Loucy (cell line): ENCODE measurements at regions not wholly inside any gene's neighbourhood (a gene's known extent, or its start where the extent isn't known, plus 50 kb on each side); places are given as distances from the start of the nearest gene placed in this dataset.

ENCODE experiments used
- H2AFZ ChIP-seq: fragments of 200-600 bp; sonication (generic); 2 replicates; pipeline ENCODE4 v1.6.0; 2016; ENCODE audit warnings: antibody characterized with exemption, mild to moderate bottlenecking, low read length, moderate library complexity
- H3F3A ChIP-seq: fragments of 200-600 bp; 2 replicates; pipeline ENCODE4 v1.6.0; 2016; ENCODE audit warnings: antibody characterized with exemption, low read depth, mild to moderate bottlenecking
- H3K27me3 ChIP-seq: fragments of 200-600 bp; sonication (generic); 2 replicates; pipeline ENCODE4 v1.6.1; 2014; ENCODE audit warnings: low read length, mild to moderate bottlenecking; ENCODE audit not compliant: insufficient read depth, poor library complexity, severe bottlenecking
- H3K36me3 ChIP-seq: fragments of 200-600 bp; sonication (generic); 2 replicates; pipeline ENCODE4 v1.6.1; 2016; ENCODE audit warnings: low read length; ENCODE audit not compliant: insufficient read depth
- H3K4me1 ChIP-seq: fragments of 200-600 bp; sonication (generic); 2 replicates; pipeline ENCODE4 v1.5.1; 2014; ENCODE audit warnings: low read length, mild to moderate bottlenecking; ENCODE audit not compliant: insufficient read depth, poor library complexity, severe bottlenecking
- H3K4me2 ChIP-seq: fragments of 200-600 bp; sonication (generic); 2 replicates; pipeline ENCODE4 v1.6.0; 2014; ENCODE audit warnings: antibody characterized with exemption, low read length, low read depth, mild to moderate bottlenecking; ENCODE audit not compliant: poor library complexity, severe bottlenecking
- H3K4me3 ChIP-seq: fragments of 200-600 bp; sonication (generic); 2 replicates; pipeline ENCODE4 v1.5.1; 2014; ENCODE audit warnings: low read length, mild to moderate bottlenecking, mixed read lengths; ENCODE audit not compliant: poor library complexity, severe bottlenecking
- H3K79me2 ChIP-seq: fragments of 200-600 bp; sonication (generic); 2 replicates; pipeline ENCODE4 v1.6.1; 2014; ENCODE audit warnings: low read length; ENCODE audit not compliant: insufficient read depth
- H3K9ac ChIP-seq: fragments of 200-600 bp; sonication (generic); 2 replicates; pipeline ENCODE4 v1.6.0; 2014; ENCODE audit warnings: mild to moderate bottlenecking, low read depth, low read length, moderate library complexity; ENCODE audit not compliant: poor library complexity, severe bottlenecking
- H3K9me2 ChIP-seq: fragments of 200-600 bp; sonication (generic); replicated peaks from 2 replicates; pipeline ENCODE4 v1.6.1; 2016; ENCODE audit warnings: low read depth, low read length, mixed read lengths
- H3K9me3 ChIP-seq: fragments of 200-600 bp; sonication (generic); 2 replicates; pipeline ENCODE4 v1.6.1; 2014; ENCODE audit warnings: mild to moderate bottlenecking, antibody characterized with exemption, low read length, low read depth; ENCODE audit not compliant: insufficient read depth
- H4K20me1 ChIP-seq: fragments of 200-600 bp; sonication (generic); 2 replicates; pipeline ENCODE4 v1.6.0; 2014; ENCODE audit warnings: antibody characterized with exemption, low read length, mild to moderate bottlenecking; ENCODE audit not compliant: insufficient read depth, poor library complexity, severe bottlenecking
- EZH2phosphoT487 ChIP-seq: fragments of 200-600 bp; IDR thresholded peaks from 2 replicates; pipeline ENCODE4 v1.6.1; 2018; ENCODE audit warnings: antibody characterized with exemption, mild to moderate bottlenecking, moderate library complexity, borderline replicate concordance
- TF ChIP-seq, protein P1 (sequence below): fragments of 200-600 bp; sonication (generic); conservative IDR thresholded peaks from 2 replicates; pipeline ENCODE4 v1.5.1; 2014; ENCODE audit warnings: mild to moderate bottlenecking, antibody characterized with exemption, low read length

GRCh38 chr9:23380821-23381220 is 445.2 kb downstream of the ELAVL2 start:
- Histone ChIP-seq H3K4me3 (no peak overlapping the region), H3K36me3 (no peaks in the 10 kb centered on the region), H4K20me1 (no peaks in the 10 kb centered on the region), H2AFZ (no peak overlapping the region), H3K4me1 (no peaks in the 10 kb centered on the region), H3K27me3 (no peaks in the 10 kb centered on the region), H3K79me2 (no peaks in the 10 kb centered on the region), H3K9me2 (no peaks in the 10 kb centered on the region), H3F3A (no peaks in the 10 kb centered on the region), H3K9me3 (no peaks in the 10 kb centered on the region), H3K4me2 (no peak overlapping the region), H3K9ac (no peak overlapping the region)
- no peak for TF ChIP-seq EZH2phosphoT487
- TF ChIP-seq, protein P1, sequence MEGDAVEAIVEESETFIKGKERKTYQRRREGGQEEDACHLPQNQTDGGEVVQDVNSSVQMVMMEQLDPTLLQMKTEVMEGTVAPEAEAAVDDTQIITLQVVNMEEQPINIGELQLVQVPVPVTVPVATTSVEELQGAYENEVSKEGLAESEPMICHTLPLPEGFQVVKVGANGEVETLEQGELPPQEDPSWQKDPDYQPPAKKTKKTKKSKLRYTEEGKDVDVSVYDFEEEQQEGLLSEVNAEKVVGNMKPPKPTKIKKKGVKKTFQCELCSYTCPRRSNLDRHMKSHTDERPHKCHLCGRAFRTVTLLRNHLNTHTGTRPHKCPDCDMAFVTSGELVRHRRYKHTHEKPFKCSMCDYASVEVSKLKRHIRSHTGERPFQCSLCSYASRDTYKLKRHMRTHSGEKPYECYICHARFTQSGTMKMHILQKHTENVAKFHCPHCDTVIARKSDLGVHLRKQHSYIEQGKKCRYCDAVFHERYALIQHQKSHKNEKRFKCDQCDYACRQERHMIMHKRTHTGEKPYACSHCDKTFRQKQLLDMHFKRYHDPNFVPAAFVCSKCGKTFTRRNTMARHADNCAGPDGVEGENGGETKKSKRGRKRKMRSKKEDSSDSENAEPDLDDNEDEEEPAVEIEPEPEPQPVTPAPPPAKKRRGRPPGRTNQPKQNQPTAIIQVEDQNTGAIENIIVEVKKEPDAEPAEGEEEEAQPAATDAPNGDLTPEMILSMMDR, result no peak

DNA sequence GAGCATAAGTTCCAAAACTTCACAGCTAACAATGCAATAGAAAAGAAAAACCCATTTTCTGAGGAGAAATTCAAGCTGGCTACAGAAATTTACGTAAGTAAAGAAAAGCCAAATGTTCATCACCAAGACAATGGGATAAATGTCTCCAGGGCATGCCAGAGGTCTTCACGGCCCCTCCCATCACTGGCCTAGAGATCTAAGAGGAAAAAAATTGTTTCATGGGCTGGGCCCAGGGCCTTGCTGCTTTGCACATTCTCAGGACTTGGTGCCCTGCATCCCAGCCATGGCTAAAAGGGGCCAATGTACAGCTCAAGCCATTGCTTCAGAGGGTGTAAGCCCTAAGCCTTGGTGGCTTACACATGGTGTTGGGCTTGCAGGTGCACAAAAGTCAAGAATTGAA is 443.6 kb downstream of the ELAVL2 start:
- Histone ChIP-seq H3K9me2 (no peaks in the 10 kb centered on the region), H3K36me3 (no peaks in the 10 kb centered on the region), H2AFZ (no peak overlapping the region), H3K9ac (no peak overlapping the region), H3K27me3 (no peaks in the 10 kb centered on the region), H3K79me2 (no peaks in the 10 kb centered on the region), H3K4me1 (no peaks in the 10 kb centered on the region), H3K4me2 (no peak overlapping the region), H3K4me3 (no peak overlapping the region), H3F3A (no peaks in the 10 kb centered on the region), H3K9me3 (no peaks in the 10 kb centered on the region), H4K20me1 (no peaks in the 10 kb centered on the region)
- no peak for TF ChIP-seq EZH2phosphoT487
- TF ChIP-seq, protein P1, result no peak

DNA sequence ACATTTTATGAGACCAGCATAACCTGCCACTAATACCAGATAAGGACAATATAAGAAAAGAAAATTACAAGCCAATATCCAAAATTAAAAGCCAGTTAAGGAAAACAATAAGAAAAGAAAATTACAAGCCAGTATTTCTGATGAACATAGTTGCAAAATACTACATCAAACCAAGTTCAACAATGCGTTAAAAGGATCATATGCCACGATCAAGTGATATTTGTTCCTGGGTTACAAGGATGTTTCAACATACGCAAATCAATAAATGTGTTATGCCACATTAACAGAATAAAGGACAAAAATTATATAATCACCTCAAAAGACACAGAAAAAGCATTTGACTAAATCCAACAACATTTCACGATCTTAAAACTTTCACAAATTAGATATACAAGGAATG is 431.9 kb downstream of the ELAVL2 start:
- Histone ChIP-seq H3K9me2 (no peaks in the 10 kb centered on the region), H3K79me2 (no peaks in the 10 kb centered on the region), H4K20me1 (no peaks in the 10 kb centered on the region), H3K4me1 (no peaks in the 10 kb centered on the region), H3K4me3 (no peak overlapping the region), H3K9me3 (no peaks in the 10 kb centered on the region), H3F3A (no peaks in the 10 kb centered on the region), H3K27me3 (no peaks in the 10 kb centered on the region), H3K4me2 (no peak overlapping the region), H3K9ac (no peak overlapping the region), H3K36me3 (no peaks in the 10 kb centered on the region), H2AFZ (no peak overlapping the region)
- TF ChIP-seq, protein P1, result no peak
- no peak for TF ChIP-seq EZH2phosphoT487
